ENCODE measurements at regions not wholly inside any gene's neighbourhood (a gene's known extent, or its start where the extent isn't known, plus 50 kb on each side); places are given as distances from the start of the nearest gene placed in this dataset.

GRCh38 chr1:25034736-25035522, 104.9 kb upstream of the RUNX3 start:
- no peak overlapping the region for H3K4me3 ChIP-seq (ENCODE audit: severe bottlenecking)
- H3K27ac ChIP-seq (ENCODE audit: poor library complexity, severe bottlenecking), result no peak overlapping the region

GRCh38 chr1:25033828-25034705, 104.0 kb upstream of the RUNX3 start:
- Histone ChIP-seq H3K27ac (ENCODE audit: poor library complexity, severe bottlenecking) (no peak overlapping the region), H3K36me3 (ENCODE audit: low read depth) (no peaks in the 10 kb centered on the region), H3K27me3 (ENCODE audit: insufficient read depth, poor library complexity, severe bottlenecking) (no peaks in the 10 kb centered on the region), H3K4me3 (ENCODE audit: severe bottlenecking) (no peak overlapping the region), H3K9me3 (ENCODE audit: severe bottlenecking) (no peaks in the 10 kb centered on the region), H3K4me1 (ENCODE audit: insufficient read depth, poor library complexity, severe bottlenecking) (peaks cover 13% of the 10 kb centered on the region)
- no peak for TF ChIP-seq CTCF (IDR thresholded peaks at IDR 0.05; ENCODE audit: poor library complexity, severe bottlenecking)
- DNase-seq (ENCODE audit: low spot score) (no peak), ATAC-seq (ENCODE audit: low read depth) (no peak)

More at GRCh38 chr1:25034736-25035522, 104.9 kb upstream of the RUNX3 start:
- ATAC-seq (ENCODE audit: low read depth) (no peak), DNase-seq (ENCODE audit: low spot score) (no peak)
- H3K27me3 ChIP-seq (ENCODE audit: insufficient read depth, poor library complexity, severe bottlenecking), result no peaks in the 10 kb centered on the region
- no peak for TF ChIP-seq CTCF (IDR thresholded peaks at IDR 0.05; ENCODE audit: poor library complexity, severe bottlenecking)
- H3K36me3 ChIP-seq (ENCODE audit: low read depth), result no peaks in the 10 kb centered on the region
- H3K4me1 ChIP-seq (ENCODE audit: insufficient read depth, poor library complexity, severe bottlenecking), result peaks cover 13% of the 10 kb centered on the region
- no peaks in the 10 kb centered on the region for H3K9me3 ChIP-seq (ENCODE audit: severe bottlenecking)

- TF ChIP-seq CTCF (IDR thresholded peaks at IDR 0.05; ENCODE audit: poor library complexity, severe bottlenecking), result no peak
- no peaks in the 10 kb centered on the region for H3K9me3 ChIP-seq (ENCODE audit: severe bottlenecking)
- no peaks in the 10 kb centered on the region for H3K27me3 ChIP-seq (ENCODE audit: insufficient read depth, poor library complexity, severe bottlenecking)
- DNase-seq (ENCODE audit: low spot score), result no peak
- no peaks in the 10 kb centered on the region for H3K36me3 ChIP-seq (ENCODE audit: low read depth)
- peaks cover 13% of the 10 kb centered on the region for H3K4me1 ChIP-seq (ENCODE audit: insufficient read depth, poor library complexity, severe bottlenecking)
- ATAC-seq (ENCODE audit: low read depth), result no peak
- no peak overlapping the region for H3K4me3 ChIP-seq (ENCODE audit: severe bottlenecking)
- H3K27ac ChIP-seq (ENCODE audit: poor library complexity, severe bottlenecking), result peak overlapping the region; percentile 47
These were observed 103.2 kb upstream of the RUNX3 start for GRCh38 chr1:25033030-25033827.

GRCh38 chr1:25031966-25032667, 102.0 kb upstream of the RUNX3 start:
- TF ChIP-seq CTCF (IDR thresholded peaks at IDR 0.05; ENCODE audit: poor library complexity, severe bottlenecking), result peak; percentile 17
- H3K4me1 ChIP-seq (ENCODE audit: insufficient read depth, poor library complexity, severe bottlenecking), result peaks cover 13% of the 10 kb centered on the region
- no peaks in the 10 kb centered on the region for H3K36me3 ChIP-seq (ENCODE audit: low read depth)
- H3K27ac ChIP-seq (ENCODE audit: poor library complexity, severe bottlenecking), result peak overlapping the region; percentile 47
- no peak overlapping the region for H3K4me3 ChIP-seq (ENCODE audit: severe bottlenecking)
- no peaks in the 10 kb centered on the region for H3K27me3 ChIP-seq (ENCODE audit: insufficient read depth, poor library complexity, severe bottlenecking)
- H3K9me3 ChIP-seq (ENCODE audit: severe bottlenecking), result no peaks in the 10 kb centered on the region
- peak; percentile 76 for ATAC-seq (ENCODE audit: low read depth)
- no peak for DNase-seq (ENCODE audit: low spot score)

Data from RWPE2 (cell line).